BJ (cell line): ENCODE measurements at regions not wholly inside any gene's neighbourhood (a gene's known extent, or its start where the extent isn't known, plus 50 kb on each side); places are given as distances from the start of the nearest gene placed in this dataset.
"Not testable (repeated sequence)": the region's sequence is repeated elsewhere in the genome, so short reads cannot be mapped to it uniquely, and the experiment has no call there.

Experiments
- CTCF ChIA-PET: fragments of 350-600 bp; formaldehyde crosslinking; extraction: SDS; loops from one replicate; lab custom pipeline; 2021; ENCODE audit warnings: antibody characterized with exemption, inconsistent platforms; lab: Yijun Ruan, JAX
- POLR2A ChIA-PET: fragments of 300-600 bp; sonication (Branson Sonifier 250); formaldehyde crosslinking; extraction: SDS; loops from one replicate; lab custom pipeline; 2021; ENCODE audit warnings: antibody characterized with exemption; lab: Charles Lee
- DNase-seq: peaks from one replicate; pipeline ENCODE4 v3.0.0-alpha.2; 2011; ENCODE audit warnings: low read depth
- H3K27me3 ChIP-seq: 2 replicates; pipeline ENCODE4 v1.6.0; 2011; ENCODE audit warnings: low read length; ENCODE audit not compliant: control insufficient read depth, insufficient read depth
- H3K36me3 ChIP-seq: 2 replicates; pipeline ENCODE4 v1.5.1; 2011; ENCODE audit warnings: low read length; ENCODE audit not compliant: control insufficient read depth, insufficient read depth
- H3K4me3 ChIP-seq: 2 replicates; pipeline ENCODE4 v1.5.1; 2011; ENCODE audit warnings: low read depth, mild to moderate bottlenecking, control low read depth, low read length
- TF ChIP-seq, protein P1 (sequence below): IDR thresholded peaks from 2 replicates; pipeline ENCODE4 v1.5.1; 2011; ENCODE audit warnings: low read depth, mild to moderate bottlenecking, control low read depth, inconsistent platforms, low read length, moderate library complexity; ENCODE audit not compliant: insufficient read depth

DNA sequence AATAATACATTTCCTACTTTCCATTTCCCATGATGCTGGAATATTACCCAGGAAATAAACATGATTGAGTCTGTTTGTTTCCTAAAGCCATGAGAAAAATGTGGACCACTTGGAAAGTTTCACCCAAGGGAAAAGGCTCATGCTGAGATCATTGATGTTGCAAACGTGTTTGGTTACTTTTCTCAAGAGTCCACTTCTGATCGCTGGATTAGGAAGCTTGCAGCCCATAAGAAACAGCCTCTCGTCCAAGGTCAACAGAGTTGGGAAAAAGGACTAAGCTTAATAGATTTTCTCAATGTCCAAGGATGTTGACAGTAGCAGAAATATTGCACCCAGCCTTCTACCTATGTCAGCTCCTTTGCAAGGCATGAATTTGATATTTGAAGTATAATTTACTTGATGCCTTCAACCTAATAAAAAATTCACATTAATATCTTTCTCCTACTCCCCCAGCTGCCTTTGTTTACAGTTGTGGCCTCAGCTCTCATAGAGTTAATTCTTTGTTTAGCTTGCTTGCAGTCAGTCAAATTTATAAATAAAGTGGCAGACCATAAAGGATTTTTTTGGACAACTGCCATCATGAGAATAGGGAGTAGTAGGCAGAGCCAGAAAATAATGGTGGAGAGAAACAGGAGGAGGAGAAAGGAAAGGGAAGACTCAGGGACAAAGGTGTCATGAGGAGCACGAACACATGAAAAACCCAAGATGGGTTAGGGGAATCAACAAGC, 65.6 kb upstream of the BLTP1 start:
- Histone ChIP-seq H3K4me3 (no peak overlapping the region), H3K27me3 (no peaks in the 10 kb centered on the region), H3K36me3 (no peaks in the 10 kb centered on the region)
- TF ChIP-seq, protein P1, sequence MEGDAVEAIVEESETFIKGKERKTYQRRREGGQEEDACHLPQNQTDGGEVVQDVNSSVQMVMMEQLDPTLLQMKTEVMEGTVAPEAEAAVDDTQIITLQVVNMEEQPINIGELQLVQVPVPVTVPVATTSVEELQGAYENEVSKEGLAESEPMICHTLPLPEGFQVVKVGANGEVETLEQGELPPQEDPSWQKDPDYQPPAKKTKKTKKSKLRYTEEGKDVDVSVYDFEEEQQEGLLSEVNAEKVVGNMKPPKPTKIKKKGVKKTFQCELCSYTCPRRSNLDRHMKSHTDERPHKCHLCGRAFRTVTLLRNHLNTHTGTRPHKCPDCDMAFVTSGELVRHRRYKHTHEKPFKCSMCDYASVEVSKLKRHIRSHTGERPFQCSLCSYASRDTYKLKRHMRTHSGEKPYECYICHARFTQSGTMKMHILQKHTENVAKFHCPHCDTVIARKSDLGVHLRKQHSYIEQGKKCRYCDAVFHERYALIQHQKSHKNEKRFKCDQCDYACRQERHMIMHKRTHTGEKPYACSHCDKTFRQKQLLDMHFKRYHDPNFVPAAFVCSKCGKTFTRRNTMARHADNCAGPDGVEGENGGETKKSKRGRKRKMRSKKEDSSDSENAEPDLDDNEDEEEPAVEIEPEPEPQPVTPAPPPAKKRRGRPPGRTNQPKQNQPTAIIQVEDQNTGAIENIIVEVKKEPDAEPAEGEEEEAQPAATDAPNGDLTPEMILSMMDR, result no peak
- POLR2A ChIA-PET, result no interaction called here
- DNase-seq, result no peak
- CTCF ChIA-PET, result no interaction called here

DNA sequence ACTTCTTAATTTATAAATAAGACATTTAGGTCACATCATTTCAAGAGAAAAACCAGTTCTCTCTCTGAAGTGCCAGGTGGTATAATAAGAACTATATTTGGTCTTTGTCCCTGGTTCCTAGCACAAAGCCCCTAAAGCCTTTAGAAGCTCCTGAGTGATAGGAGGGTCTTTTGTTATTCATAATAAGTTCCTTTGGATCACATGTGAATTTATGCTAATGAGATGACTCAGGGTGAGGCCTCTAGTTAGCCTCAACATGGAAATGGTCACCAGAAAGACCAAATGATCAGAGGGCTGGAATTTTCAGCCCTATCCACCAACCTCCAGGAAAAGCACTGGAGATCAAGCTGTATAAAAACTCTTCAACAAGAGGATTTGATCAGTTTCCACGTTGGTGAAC, 68.1 kb upstream of the BLTP1 start:
- H3K27me3 ChIP-seq, result no peaks in the 10 kb centered on the region
- DNase-seq, result no peak
- ChIA-PET CTCF (no interaction called here), POLR2A (no interaction called here)
- no peak overlapping the region for H3K4me3 ChIP-seq
- no peaks in the 10 kb centered on the region for H3K36me3 ChIP-seq
- TF ChIP-seq, protein P1, result no peak

DNA sequence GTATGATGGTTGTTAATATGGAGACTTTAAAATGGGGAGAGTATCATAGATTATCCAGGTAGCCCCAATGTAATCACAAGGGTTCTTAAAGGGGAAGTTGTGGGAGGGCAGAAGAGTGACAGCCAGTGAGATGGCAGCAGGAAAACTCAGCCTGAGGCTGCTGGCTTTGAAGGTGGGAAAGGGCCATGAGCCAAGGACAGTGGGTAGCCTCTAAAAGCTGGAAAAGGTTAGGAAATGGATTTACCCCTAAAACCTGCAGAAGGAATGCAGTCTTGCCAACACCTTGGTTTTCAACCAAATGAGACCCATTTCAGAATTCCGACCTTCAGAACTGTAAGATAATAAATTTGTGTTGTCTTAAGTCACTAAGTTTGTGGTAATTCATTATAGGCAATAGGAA, 68.8 kb upstream of the BLTP1 start:
- Histone ChIP-seq H3K27me3 (no peaks in the 10 kb centered on the region), H3K4me3 (no peak overlapping the region), H3K36me3 (no peaks in the 10 kb centered on the region)
- CTCF ChIA-PET, result no interaction called here
- TF ChIP-seq, protein P1, result no peak
- POLR2A ChIA-PET, result no interaction called here
- DNase-seq, result no peak

DNA sequence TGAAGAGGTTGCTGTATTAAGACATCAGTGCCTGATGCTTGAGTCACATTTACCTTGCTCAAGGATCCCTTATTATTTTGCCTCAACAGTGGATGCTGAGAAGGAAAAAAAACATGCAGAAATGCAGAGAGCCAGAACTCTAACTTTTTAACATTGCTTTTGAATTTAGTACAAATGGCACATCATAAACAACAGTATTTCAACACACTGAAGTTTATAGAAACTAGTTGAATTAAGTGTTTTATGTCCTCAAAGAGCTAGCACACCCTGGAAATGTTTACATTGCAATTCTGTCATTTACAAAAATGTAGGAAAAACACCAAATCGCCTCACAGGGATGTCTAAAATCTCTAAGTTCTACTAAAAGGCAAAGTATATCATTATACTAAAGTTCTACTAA, 69.5 kb upstream of the BLTP1 start:
- no peaks in the 10 kb centered on the region for H3K27me3 ChIP-seq
- H3K36me3 ChIP-seq, result no peaks in the 10 kb centered on the region
- TF ChIP-seq, protein P1, result no peak
- ChIA-PET POLR2A (no interaction called here), CTCF (no interaction called here)
- DNase-seq, result no peak
- no peak overlapping the region for H3K4me3 ChIP-seq

DNA sequence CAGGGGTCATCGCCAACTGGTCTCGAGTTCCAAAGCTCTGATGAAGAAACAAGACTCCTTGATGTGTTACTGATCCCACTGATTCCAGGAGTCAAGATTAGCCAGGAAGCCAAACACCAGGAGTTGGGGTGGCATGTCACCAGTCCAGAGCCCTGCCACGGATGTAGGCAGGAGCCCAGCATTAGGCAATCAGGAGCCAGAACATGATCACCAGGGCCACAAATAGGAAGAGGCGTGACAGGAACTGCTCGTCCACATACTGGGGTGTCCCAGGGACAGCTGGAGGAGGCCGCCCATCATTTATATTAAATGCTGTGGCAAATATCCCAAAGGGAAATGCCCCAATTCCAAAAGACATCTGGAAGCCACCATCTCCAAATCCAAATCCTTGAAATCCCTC, 74.5 kb upstream of the BLTP1 start:
- H3K36me3 ChIP-seq, H3K27me3 ChIP-seq, H3K4me3 ChIP-seq, DNase-seq, CTCF ChIA-PET, POLR2A ChIA-PET: not testable (repeated sequence)

DNA sequence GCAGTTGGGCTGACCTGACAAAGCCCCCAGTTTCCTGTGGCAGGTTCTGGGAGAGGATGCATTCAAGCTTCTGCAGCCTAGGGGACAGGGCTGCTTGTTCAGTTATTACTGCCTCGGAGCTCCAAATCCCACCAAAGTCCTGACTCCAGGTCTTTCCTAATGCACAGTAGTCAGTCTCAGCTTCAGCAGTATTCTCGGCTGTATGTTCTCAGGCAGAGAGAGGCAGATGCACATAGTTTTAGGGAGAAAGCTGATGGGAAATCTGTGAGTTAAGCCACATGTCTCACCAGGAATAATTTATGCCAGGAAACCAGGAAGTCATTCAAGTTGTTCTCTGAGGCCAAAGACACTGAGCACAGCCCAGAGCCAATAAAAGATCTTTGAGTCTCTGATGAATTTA, 75.3 kb upstream of the BLTP1 start:
- DNase-seq, POLR2A ChIA-PET, H3K36me3 ChIP-seq, H3K27me3 ChIP-seq, H3K4me3 ChIP-seq, CTCF ChIA-PET: not testable (repeated sequence)
